Heart left ventricle (tissue), 16 donors: ENCODE measurements at regions not wholly inside any gene's neighbourhood (a gene's known extent, or its start where the extent isn't known, plus 50 kb on each side); places are given as distances from the start of the nearest gene placed in this dataset.

Source experiments
- ATAC-seq, 4 donors: fragments of 200-7000 bp; cut with Tn5 transposase; one replicate each; pipeline ENCODE4 v1.9.1; 2020 to 2022; ENCODE audit warnings: moderate library complexity in 4 of 4, mild to moderate bottlenecking in 3 of 4, moderate number of reproducible peaks in 1 of 4
- DNase-seq, 5 donors: peaks; one replicate each; pipeline ENCODE4 v3.0.0-alpha.2; 2020
- H3K27ac ChIP-seq, 12 donors: fragments of 200-600 bp; sonication (generic) in 4 of 12; one replicate each; pipeline versions ENCODE4 v1.5.0 to v1.8.0; 2016 to 2022; ENCODE audit warnings: mild to moderate bottlenecking in 2 of 12
- H3K27me3 ChIP-seq, 9 donors: fragments of 200-600 bp; sonication (generic) in 2 of 9; one replicate each; pipeline versions ENCODE4 v1.5.1 to v1.8.0; 2016 to 2022; ENCODE audit warnings: mild to moderate bottlenecking in 3 of 9
- H3K36me3 ChIP-seq, 9 donors: fragments of 200-600 bp; sonication (generic) in 2 of 9; one replicate each; pipeline versions ENCODE4 v1.5.0 to v1.8.0; 2018 to 2022; ENCODE audit warnings: mild to moderate bottlenecking in 2 of 9
- H3K4me1 ChIP-seq, 12 donors: fragments of 200-600 bp; sonication (generic) in 4 of 12; one replicate each; pipeline versions ENCODE4 v1.5.0 to v1.8.0; 2016 to 2022; ENCODE audit warnings: mild to moderate bottlenecking in 3 of 12
- H3K4me3 ChIP-seq, 12 donors: fragments of 200-600 bp; sonication (generic) in 4 of 12; one replicate each; pipeline versions ENCODE4 v1.5.0 to v1.8.0; 2017 to 2022; ENCODE audit warnings: mild to moderate bottlenecking in 9 of 12, moderate library complexity in 4 of 12
- H3K9me3 ChIP-seq, 12 donors: fragments of 200-600 bp; sonication (generic) in 4 of 12; one replicate each; pipeline versions ENCODE4 v1.5.0 to v1.8.0; 2016 to 2022; ENCODE audit warnings: mild to moderate bottlenecking in 1 of 12
- CTCF ChIP-seq, 12 donors: fragments of 200-600 bp; sonication (generic) in 4 of 12; IDR thresholded peaks; one replicate each; pipeline versions ENCODE4 v1.5.0 to v1.8.0; 2018 to 2022; ENCODE audit warnings: antibody characterized with exemption in 12 of 12, mild to moderate bottlenecking in 5 of 12
- POLR2A ChIP-seq, 2 donors: fragments of 450-650 bp; IDR thresholded peaks; one replicate each; pipeline ENCODE4 v1.6.1; 2017; ENCODE audit warnings: antibody characterized with exemption in 2 of 2, mild to moderate bottlenecking in 2 of 2, moderate library complexity in 2 of 2
- WGBS, 4 donors: extraction: QIAGEN DNeasy Blood & Tissue Kit in 2 of 4; methylation state at CpG; one replicate each; pipeline versions ENCODE4 v1.1.5 to v1.1.7; 2013 to 2018; 5-methylcytosine and 5-hydroxymethylcytosine counted together
- intact Hi-C, 10 donors: fragments of 100-400 bp; cut with DNase I; formaldehyde crosslinking; loops; one replicate each; pipeline versions ENCODE4 v1.11.1 to v1.14.2; 2022
- donor health status: ischemic (EF 13 %, LVEDD 7.1; RV severe dilation, severe dysfunction).
- donor health status: healthy with polysubstance abuse.
- donor health status: DM: no; HTN: yes; CAD: no.
- donor health status: DM: no; HTN: no; CAD: no.
- donor health status: ischemic (EF 25% LVEDD 6.9; RV normal size, moderate dysfunction).
- donor health status: ischemic (EF 25% LVEDD 5.7; RV mildly dilated, moderate dysfunction).
- donor health status: healthy.
- donor health status: DM: yes; HTN: yes; CAD: no.
- donor health status: ischemic (EF 35%, LVEDD 5.7; RV mildly dilated, moderate dysfunction).
- donor health status: nonischemic (EF 11% LVEDD 7.7; RV severe dilation, severe dysfunction).
- donor health status: DM: yes; HTN: yes; CAD: no.
- donor health status: PGD.
- donor health status: ischemic (EF 29% LVEDD 5.4; RV normal size, mild dysfunction).
- donor health status: nonischemic (EF 23%, LVEDD 6.1; RV moderate dilation, normal function).

GRCh38 chr13:87837522-87837921 lies 166.4 kb downstream of the SLITRK5 start:
- TF ChIP-seq CTCF (IDR thresholded peaks at IDR 0.05) = no peak
- no peak for TF ChIP-seq POLR2A (IDR thresholded peaks at IDR 0.05)
- intact Hi-C loops = no loop called here
- Histone ChIP-seq H3K36me3 (no peaks in the 10 kb centered on the region), H3K27ac (no peak overlapping the region), H3K9me3 (peaks cover 0 to 5% (median 0%) of the 10 kb centered on the region in 12 donors), H3K27me3 (no peaks in the 10 kb centered on the region), H3K4me1 (no peaks in the 10 kb centered on the region), H3K4me3 (no peak overlapping the region)
- ATAC-seq (no peak), DNase-seq (no peak)
- WGBS, 4 donors = 43 to 51% (median 51%) methylated on average over 1 of the region's 1 CpG

GRCh38 chr13:87837946-87838345 lies 166.8 kb downstream of the SLITRK5 start:
- WGBS, 4 donors = 17 to 25% (median 18%) methylated on average over 1 of the region's 1 CpG

GRCh38 chr13:87851410-87851809 lies 180.2 kb downstream of the SLITRK5 start:
- TF ChIP-seq CTCF (IDR thresholded peaks at IDR 0.05) (no peak), POLR2A (IDR thresholded peaks at IDR 0.05) (no peak)
- Histone ChIP-seq H3K36me3 (no peaks in the 10 kb centered on the region), H3K4me3 (no peak overlapping the region), H3K4me1 (no peaks in the 10 kb centered on the region), H3K27me3 (no peaks in the 10 kb centered on the region), H3K9me3 (peaks cover 0 to 19% (median 0%) of the 10 kb centered on the region in 12 donors), H3K27ac (no peak overlapping the region)
- ATAC-seq = no peak
- intact Hi-C loops = no loop called here
- DNase-seq = no peak
- 91 to 97% (median 94%) methylated on average over 2 of the region's 2 CpGs for WGBS, 4 donors

More at GRCh38 chr13:87837946-87838345, 166.8 kb downstream of the SLITRK5 start:
- Histone ChIP-seq H3K4me1 (no peaks in the 10 kb centered on the region), H3K36me3 (no peaks in the 10 kb centered on the region), H3K4me3 (no peak overlapping the region), H3K27me3 (no peaks in the 10 kb centered on the region), H3K27ac (no peak overlapping the region), H3K9me3 (peaks cover 0 to under 1% (median 0%) of the 10 kb centered on the region in 12 donors)
- intact Hi-C loops = no loop called here
- no peak for TF ChIP-seq CTCF (IDR thresholded peaks at IDR 0.05)
- TF ChIP-seq POLR2A (IDR thresholded peaks at IDR 0.05) = no peak
- no peak for DNase-seq
- no peak for ATAC-seq

GRCh38 chr13:87855553-87855952 lies 184.4 kb downstream of the SLITRK5 start:
- ATAC-seq = no peak
- no peak for DNase-seq
- Histone ChIP-seq H3K4me1 (no peaks in the 10 kb centered on the region), H3K9me3 (peaks cover 0 to 19% (median 0%) of the 10 kb centered on the region in 12 donors), H3K4me3 (no peak overlapping the region), H3K36me3 (no peaks in the 10 kb centered on the region), H3K27ac (no peak overlapping the region), H3K27me3 (no peaks in the 10 kb centered on the region)
- WGBS, 4 donors = 47 to 65% (median 63%) methylated on average over 2 of the region's 2 CpGs
- TF ChIP-seq CTCF (IDR thresholded peaks at IDR 0.05) (no peak), POLR2A (IDR thresholded peaks at IDR 0.05) (no peak)
- intact Hi-C loops = no loop called here
